ENCODE measurements at regions not wholly inside any gene's neighbourhood (a gene's known extent, or its start where the extent isn't known, plus 50 kb on each side); places are given as distances from the start of the nearest gene placed in this dataset.

DNA sequence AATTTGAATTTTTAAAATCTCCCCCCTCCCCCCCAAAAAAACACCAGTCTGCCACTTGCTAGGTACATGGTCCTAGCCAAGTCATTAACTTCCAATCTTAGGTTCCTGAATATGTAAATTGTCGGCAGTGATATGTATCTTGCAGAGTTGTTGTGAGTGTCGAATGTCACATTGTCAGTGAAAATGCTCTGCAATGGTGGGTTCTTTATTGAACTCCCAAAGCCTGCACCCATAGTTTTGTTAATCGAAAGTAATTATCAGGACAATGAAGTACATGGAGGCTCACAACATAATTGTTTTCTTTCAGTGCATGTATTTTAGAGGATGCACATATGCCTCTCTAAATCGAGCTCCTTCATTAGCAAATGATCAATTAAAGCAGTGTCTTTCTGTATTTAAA is 185.6 kb upstream of the S100G start:
- TF ChIP-seq, protein P1, sequence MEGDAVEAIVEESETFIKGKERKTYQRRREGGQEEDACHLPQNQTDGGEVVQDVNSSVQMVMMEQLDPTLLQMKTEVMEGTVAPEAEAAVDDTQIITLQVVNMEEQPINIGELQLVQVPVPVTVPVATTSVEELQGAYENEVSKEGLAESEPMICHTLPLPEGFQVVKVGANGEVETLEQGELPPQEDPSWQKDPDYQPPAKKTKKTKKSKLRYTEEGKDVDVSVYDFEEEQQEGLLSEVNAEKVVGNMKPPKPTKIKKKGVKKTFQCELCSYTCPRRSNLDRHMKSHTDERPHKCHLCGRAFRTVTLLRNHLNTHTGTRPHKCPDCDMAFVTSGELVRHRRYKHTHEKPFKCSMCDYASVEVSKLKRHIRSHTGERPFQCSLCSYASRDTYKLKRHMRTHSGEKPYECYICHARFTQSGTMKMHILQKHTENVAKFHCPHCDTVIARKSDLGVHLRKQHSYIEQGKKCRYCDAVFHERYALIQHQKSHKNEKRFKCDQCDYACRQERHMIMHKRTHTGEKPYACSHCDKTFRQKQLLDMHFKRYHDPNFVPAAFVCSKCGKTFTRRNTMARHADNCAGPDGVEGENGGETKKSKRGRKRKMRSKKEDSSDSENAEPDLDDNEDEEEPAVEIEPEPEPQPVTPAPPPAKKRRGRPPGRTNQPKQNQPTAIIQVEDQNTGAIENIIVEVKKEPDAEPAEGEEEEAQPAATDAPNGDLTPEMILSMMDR (IDR thresholded peaks at IDR 0.05), result no peak
- TF ChIP-seq POLR2A (IDR thresholded peaks at IDR 0.05), result no peak

Measured in esophagus squamous epithelium (tissue), 4 donors.